Naive B cell (primary cell): ENCODE measurements at regions not wholly inside any gene's neighbourhood (a gene's known extent, or its start where the extent isn't known, plus 50 kb on each side); places are given as distances from the start of the nearest gene placed in this dataset.

Experiments
- ATAC-seq, 2 donors: fragments of 150-1000 bp; cut with Tn5 transposase; 2 replicates each; pipeline ENCODE4 v1.10.0; 2021; ENCODE audit warnings: low read depth in 2 of 2, mild to moderate bottlenecking in 2 of 2, moderate library complexity in 2 of 2
- DNase-seq: peaks from one replicate; pipeline ENCODE4 v3.0.0; 2022
- H3K27ac Mint-ChIP-seq, 6 donors: one replicate each; pipeline ENCODE4 v1.8.0; 2020 to 2022; ENCODE audit warnings: mild to moderate bottlenecking in 6 of 6, mixed read lengths in 6 of 6, moderate library complexity in 5 of 6, inconsistent platforms in 2 of 6
- H3K27me3 Mint-ChIP-seq, 3 donors: one replicate each; pipeline ENCODE4 v1.8.0; 2021 to 2022; ENCODE audit warnings: mixed read lengths in 3 of 3, mild to moderate bottlenecking in 1 of 3
- H3K36me3 Mint-ChIP-seq, 2 donors: one replicate each; pipeline ENCODE4 v1.8.0; 2020 to 2022; ENCODE audit warnings: mixed read lengths in 2 of 2, inconsistent platforms in 1 of 2, mild to moderate bottlenecking in 1 of 2
- H3K4me1 Mint-ChIP-seq, 3 donors: one replicate each; pipeline ENCODE4 v1.8.0; 2020 to 2022; ENCODE audit warnings: mixed read lengths in 3 of 3, inconsistent platforms in 1 of 3, mild to moderate bottlenecking in 1 of 3, moderate library complexity in 1 of 3
- H3K4me3 Mint-ChIP-seq, 8 donors: one replicate each; pipeline ENCODE4 v1.8.0; 2020 to 2022; ENCODE audit warnings: mild to moderate bottlenecking in 8 of 8, mixed read lengths in 8 of 8, moderate library complexity in 8 of 8, inconsistent platforms in 2 of 8
- H3K9me3 Mint-ChIP-seq, 7 donors: one replicate each; pipeline ENCODE4 v1.8.0; 2020 to 2022; ENCODE audit warnings: mixed read lengths in 7 of 7, mild to moderate bottlenecking in 5 of 7, inconsistent platforms in 2 of 7, moderate library complexity in 1 of 7

- Mint-ChIP-seq H3K27me3 (no peaks in the 10 kb centered on the region), H3K4me3 (no peak overlapping the region), H3K36me3 (no peaks in the 10 kb centered on the region), H3K4me1 (no peaks in the 10 kb centered on the region), H3K27ac (no peak overlapping the region), H3K9me3 (peaks cover 0 to 8% (median 4%) of the 10 kb centered on the region in 7 donors)
- ATAC-seq = no peak
- no peak for DNase-seq
Measured at GRCh38 chr3:73874606-73875369, 250.0 kb upstream of the PDZRN3 start.

GRCh38 chr3:73874161-73874560 lies 249.4 kb upstream of the PDZRN3 start:
- no peaks in the 10 kb centered on the region for H3K4me1 Mint-ChIP-seq
- H3K27ac Mint-ChIP-seq = no peak overlapping the region
- no peaks in the 10 kb centered on the region for H3K27me3 Mint-ChIP-seq
- ATAC-seq (no peak), DNase-seq (no peak)
- H3K36me3 Mint-ChIP-seq = no peaks in the 10 kb centered on the region
- H3K9me3 Mint-ChIP-seq = peaks cover 0 to 11% (median 3%) of the 10 kb centered on the region in 7 donors
- H3K4me3 Mint-ChIP-seq = no peak overlapping the region

- no peak overlapping the region for H3K4me3 Mint-ChIP-seq
- no peaks in the 10 kb centered on the region for H3K4me1 Mint-ChIP-seq
- ATAC-seq (no peak), DNase-seq (no peak)
- no peaks in the 10 kb centered on the region for H3K36me3 Mint-ChIP-seq
- H3K27ac Mint-ChIP-seq = no peak overlapping the region
- peaks cover 0 to 11% (median 2%) of the 10 kb centered on the region in 7 donors for H3K9me3 Mint-ChIP-seq
- no peaks in the 10 kb centered on the region for H3K27me3 Mint-ChIP-seq
Measured at GRCh38 chr3:73868688-73869315, 244.1 kb upstream of the PDZRN3 start.

GRCh38 chr3:73867524-73867923 lies 242.8 kb upstream of the PDZRN3 start:
- H3K9me3 Mint-ChIP-seq = peaks cover 0 to 11% (median 0%) of the 10 kb centered on the region in 7 donors
- DNase-seq = no peak
- H3K36me3 Mint-ChIP-seq = no peaks in the 10 kb centered on the region
- no peak for ATAC-seq
- no peaks in the 10 kb centered on the region for H3K27me3 Mint-ChIP-seq
- no peak overlapping the region for H3K27ac Mint-ChIP-seq
- H3K4me3 Mint-ChIP-seq = no peak overlapping the region
- no peaks in the 10 kb centered on the region for H3K4me1 Mint-ChIP-seq

GRCh38 chr3:73866846-73867245 lies 242.1 kb upstream of the PDZRN3 start:
- Mint-ChIP-seq H3K9me3 (peaks cover 0 to 12% (median 0%) of the 10 kb centered on the region in 7 donors), H3K36me3 (no peaks in the 10 kb centered on the region)

GRCh38 chr3:73863546-73864079 lies 238.9 kb upstream of the PDZRN3 start:
- ATAC-seq (no peak), DNase-seq (no peak)
- Mint-ChIP-seq H3K4me3 (no peak overlapping the region), H3K27me3 (no peaks in the 10 kb centered on the region), H3K27ac (no peak overlapping the region), H3K36me3 (no peaks in the 10 kb centered on the region), H3K4me1 (no peaks in the 10 kb centered on the region), H3K9me3 (peaks cover 0 to 10% (median 2%) of the 10 kb centered on the region in 7 donors)

More at GRCh38 chr3:73866846-73867245, 242.1 kb upstream of the PDZRN3 start:
- H3K27me3 Mint-ChIP-seq = no peaks in the 10 kb centered on the region
- no peaks in the 10 kb centered on the region for H3K4me1 Mint-ChIP-seq
- H3K27ac Mint-ChIP-seq = peak overlapping the region in 1 of 6 donors; percentile 1
- DNase-seq (no peak), ATAC-seq (no peak)
- no peak overlapping the region for H3K4me3 Mint-ChIP-seq

DNA sequence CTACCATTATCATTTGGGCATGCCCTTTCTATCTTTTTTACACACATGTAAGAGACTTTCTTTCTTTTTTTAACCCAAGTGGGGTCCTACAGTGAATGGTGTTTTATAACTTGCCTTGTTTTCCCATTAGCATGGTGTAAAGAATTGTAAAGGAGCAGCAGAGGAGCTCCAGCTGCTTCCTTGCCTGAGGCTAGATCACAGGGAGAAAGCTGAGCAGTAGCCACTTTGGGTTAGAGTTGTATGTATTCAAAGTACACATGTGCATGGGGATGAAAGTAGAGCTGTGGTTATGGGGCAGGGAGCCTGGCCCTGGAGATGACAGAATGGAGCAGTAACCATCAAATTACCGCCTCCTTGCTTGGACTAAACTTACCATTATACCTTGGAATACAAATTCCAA lies 231.1 kb upstream of the PDZRN3 start:
- H3K27ac Mint-ChIP-seq = no peak overlapping the region
- peaks cover 0 to 16% (median 3%) of the 10 kb centered on the region in 7 donors for H3K9me3 Mint-ChIP-seq
- H3K4me3 Mint-ChIP-seq = no peak overlapping the region
- no peak for ATAC-seq
- DNase-seq = no peak
- H3K27me3 Mint-ChIP-seq = no peaks in the 10 kb centered on the region
- H3K36me3 Mint-ChIP-seq = no peaks in the 10 kb centered on the region
- no peaks in the 10 kb centered on the region for H3K4me1 Mint-ChIP-seq

DNA sequence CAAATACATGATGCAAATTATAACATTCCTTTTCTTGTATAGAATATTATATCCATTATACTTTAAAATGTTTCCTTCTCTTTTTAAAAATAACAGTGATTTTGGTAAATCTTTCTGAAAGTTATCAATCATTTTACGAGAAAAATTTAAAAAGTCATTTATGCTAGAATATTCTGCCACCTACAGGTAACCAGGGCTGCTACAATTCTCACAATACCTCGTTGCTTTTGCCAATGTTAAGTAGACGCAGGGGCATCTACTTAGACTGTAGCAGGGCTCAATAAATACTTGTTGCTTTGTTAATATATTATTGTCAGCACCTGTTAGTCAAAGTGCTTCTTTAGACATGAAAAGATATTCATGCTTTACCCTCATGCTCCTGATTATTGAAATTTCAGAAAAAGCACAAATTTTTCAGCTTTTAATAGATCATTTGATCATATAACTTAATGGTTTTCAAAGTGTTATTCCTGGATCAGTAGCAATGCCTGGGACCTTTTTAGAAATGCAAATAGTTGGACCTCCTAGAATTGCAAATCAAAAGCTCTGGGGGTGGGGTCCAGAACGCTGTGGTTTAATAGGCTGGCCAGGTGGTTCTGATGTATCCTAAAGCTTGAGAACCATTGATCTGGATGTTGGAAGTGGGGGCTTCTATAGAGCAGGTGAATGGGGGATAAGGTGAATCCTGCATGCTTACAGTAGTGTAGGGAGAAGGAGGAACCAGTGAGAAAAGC lies 223.6 kb upstream of the PDZRN3 start:
- H3K4me1 Mint-ChIP-seq = no peaks in the 10 kb centered on the region
- H3K27me3 Mint-ChIP-seq = no peaks in the 10 kb centered on the region
- H3K27ac Mint-ChIP-seq = no peak overlapping the region

GRCh38 chr3:73846951-73847350 lies 222.2 kb upstream of the PDZRN3 start:
- DNase-seq = no peak
- H3K36me3 Mint-ChIP-seq = no peaks in the 10 kb centered on the region
- H3K9me3 Mint-ChIP-seq = peaks cover 0 to 26% (median 6%) of the 10 kb centered on the region in 7 donors
- no peaks in the 10 kb centered on the region for H3K4me1 Mint-ChIP-seq
- H3K27ac Mint-ChIP-seq = no peak overlapping the region
- H3K4me3 Mint-ChIP-seq = peak overlapping the region in 1 of 8 donors; percentile 2
- no peak for ATAC-seq
- no peaks in the 10 kb centered on the region for H3K27me3 Mint-ChIP-seq

More for the DNA sequence above, 223.6 kb upstream of the PDZRN3 start:
- H3K36me3 Mint-ChIP-seq = no peaks in the 10 kb centered on the region
- no peak for DNase-seq
- H3K9me3 Mint-ChIP-seq = peaks cover 0 to 28% (median 4%) of the 10 kb centered on the region in 7 donors
- ATAC-seq = no peak
- H3K4me3 Mint-ChIP-seq = no peak overlapping the region

DNA sequence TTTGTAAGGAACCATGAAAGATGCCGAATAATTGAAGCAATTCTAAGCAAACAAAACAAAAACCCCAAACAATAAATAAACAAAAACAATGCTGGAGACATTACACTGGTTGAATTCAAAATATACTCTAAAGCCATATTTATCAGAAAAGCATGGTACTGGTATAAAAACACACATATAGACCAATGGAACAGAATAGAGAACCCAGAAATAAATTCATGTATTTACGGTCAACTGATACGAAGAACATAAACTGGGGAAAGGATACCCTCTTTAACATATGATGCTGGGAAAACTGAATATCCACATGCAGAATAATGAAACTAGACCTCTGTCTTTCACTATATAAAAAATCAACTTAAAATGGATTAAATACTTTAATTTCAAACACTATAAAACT lies 214.3 kb upstream of the PDZRN3 start:
- no peaks in the 10 kb centered on the region for H3K27me3 Mint-ChIP-seq
- peaks cover 7 to 54% (median 22%) of the 10 kb centered on the region in 7 donors for H3K9me3 Mint-ChIP-seq
- no peak overlapping the region for H3K27ac Mint-ChIP-seq
- H3K36me3 Mint-ChIP-seq = no peaks in the 10 kb centered on the region
- no peak overlapping the region for H3K4me3 Mint-ChIP-seq
- ATAC-seq (no peak), DNase-seq (no peak)
- H3K4me1 Mint-ChIP-seq = no peaks in the 10 kb centered on the region

GRCh38 chr3:73835945-73836344 lies 211.2 kb upstream of the PDZRN3 start:
- no peaks in the 10 kb centered on the region for H3K36me3 Mint-ChIP-seq
- H3K27ac Mint-ChIP-seq = no peak overlapping the region
- H3K4me1 Mint-ChIP-seq = no peaks in the 10 kb centered on the region
- no peak for DNase-seq
- H3K9me3 Mint-ChIP-seq = peaks cover 7 to 50% (median 20%) of the 10 kb centered on the region in 7 donors
- no peak overlapping the region for H3K4me3 Mint-ChIP-seq
- no peak for ATAC-seq
- H3K27me3 Mint-ChIP-seq = no peaks in the 10 kb centered on the region

- ATAC-seq = no peak
- DNase-seq = no peak
- no peak overlapping the region for H3K4me3 Mint-ChIP-seq
- H3K27ac Mint-ChIP-seq = no peak overlapping the region
- no peaks in the 10 kb centered on the region for H3K36me3 Mint-ChIP-seq
- no peaks in the 10 kb centered on the region for H3K27me3 Mint-ChIP-seq
- H3K4me1 Mint-ChIP-seq = no peaks in the 10 kb centered on the region
- peaks cover 6 to 26% (median 18%) of the 10 kb centered on the region in 7 donors for H3K9me3 Mint-ChIP-seq
Measured at GRCh38 chr3:73832426-73832825, 207.7 kb upstream of the PDZRN3 start.

DNA sequence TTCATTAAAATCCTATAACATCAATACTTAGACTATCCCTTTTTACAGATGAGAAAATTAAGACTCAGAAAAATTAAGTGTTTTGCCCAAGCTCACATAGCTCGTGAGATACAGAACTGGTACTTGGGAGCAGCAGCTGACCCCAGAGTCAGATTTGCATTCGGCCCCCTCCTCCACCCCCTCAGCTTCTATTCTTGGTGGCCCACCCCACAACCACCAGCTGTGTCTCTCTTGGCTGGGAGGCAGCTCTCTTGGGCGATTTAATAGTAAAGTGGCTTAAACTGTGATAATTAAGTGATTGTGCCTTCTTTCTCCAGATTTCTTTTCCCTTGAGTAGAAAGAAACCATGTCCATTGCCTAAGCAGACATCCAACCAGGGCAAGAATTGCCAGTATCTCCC lies 203.6 kb upstream of the PDZRN3 start:
- ATAC-seq = no peak
- H3K4me1 Mint-ChIP-seq = no peaks in the 10 kb centered on the region
- no peak overlapping the region for H3K27ac Mint-ChIP-seq
- DNase-seq = no peak
- peaks cover 0 to 6% (median 3%) of the 10 kb centered on the region in 7 donors for H3K9me3 Mint-ChIP-seq
- no peaks in the 10 kb centered on the region for H3K36me3 Mint-ChIP-seq
- H3K4me3 Mint-ChIP-seq = no peak overlapping the region
- no peaks in the 10 kb centered on the region for H3K27me3 Mint-ChIP-seq
